ENCODE measurements at regions not wholly inside any gene's neighbourhood (a gene's known extent, or its start where the extent isn't known, plus 50 kb on each side); places are given as distances from the start of the nearest gene placed in this dataset.

DNA sequence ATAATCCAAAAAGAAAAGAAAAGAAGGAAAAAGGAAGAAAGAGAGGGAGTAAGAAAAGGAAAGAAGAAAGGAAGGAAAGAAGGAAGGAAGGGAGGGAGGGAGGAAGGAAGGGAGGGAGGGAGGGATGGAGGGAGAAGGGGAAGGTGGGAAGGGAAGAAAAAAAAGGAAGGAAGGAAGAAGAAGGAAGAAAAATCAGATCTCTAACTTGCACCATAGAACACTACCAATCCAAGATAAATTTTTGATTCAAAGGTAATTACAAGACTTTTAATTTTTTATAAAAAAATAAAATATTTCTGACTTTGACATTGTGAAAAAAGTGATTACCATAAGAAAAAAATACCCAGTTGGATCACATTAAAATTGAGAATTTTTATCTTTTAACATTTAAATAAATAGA lies 70.5 kb upstream of the NKAIN2 start:
- TF ChIP-seq, protein P1, sequence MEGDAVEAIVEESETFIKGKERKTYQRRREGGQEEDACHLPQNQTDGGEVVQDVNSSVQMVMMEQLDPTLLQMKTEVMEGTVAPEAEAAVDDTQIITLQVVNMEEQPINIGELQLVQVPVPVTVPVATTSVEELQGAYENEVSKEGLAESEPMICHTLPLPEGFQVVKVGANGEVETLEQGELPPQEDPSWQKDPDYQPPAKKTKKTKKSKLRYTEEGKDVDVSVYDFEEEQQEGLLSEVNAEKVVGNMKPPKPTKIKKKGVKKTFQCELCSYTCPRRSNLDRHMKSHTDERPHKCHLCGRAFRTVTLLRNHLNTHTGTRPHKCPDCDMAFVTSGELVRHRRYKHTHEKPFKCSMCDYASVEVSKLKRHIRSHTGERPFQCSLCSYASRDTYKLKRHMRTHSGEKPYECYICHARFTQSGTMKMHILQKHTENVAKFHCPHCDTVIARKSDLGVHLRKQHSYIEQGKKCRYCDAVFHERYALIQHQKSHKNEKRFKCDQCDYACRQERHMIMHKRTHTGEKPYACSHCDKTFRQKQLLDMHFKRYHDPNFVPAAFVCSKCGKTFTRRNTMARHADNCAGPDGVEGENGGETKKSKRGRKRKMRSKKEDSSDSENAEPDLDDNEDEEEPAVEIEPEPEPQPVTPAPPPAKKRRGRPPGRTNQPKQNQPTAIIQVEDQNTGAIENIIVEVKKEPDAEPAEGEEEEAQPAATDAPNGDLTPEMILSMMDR (conservative IDR thresholded peaks at IDR 0.05; ENCODE audit: low read depth, low read length), result no peak
- TF ChIP-seq EZH2 (IDR thresholded peaks at IDR 0.05; ENCODE audit: low read length, unreplicated experiment) (no peak), EZH2phosphoT487 (IDR thresholded peaks at IDR 0.05; ENCODE audit: borderline replicate concordance, low read length) (no peak)
